CD4-positive, alpha-beta T cell treated with Interleukin-15 for 1 hour (primary cell): ENCODE measurements at regions not wholly inside any gene's neighbourhood (a gene's known extent, or its start where the extent isn't known, plus 50 kb on each side); places are given as distances from the start of the nearest gene placed in this dataset.
"Not testable (repeated sequence)": the region's sequence is repeated elsewhere in the genome, so short reads cannot be mapped to it uniquely, and the experiment has no call there.

ENCODE experiments used
- DNase-seq: peaks from one replicate; pipeline ENCODE4 v3.0.0-alpha.2; 2020

DNA sequence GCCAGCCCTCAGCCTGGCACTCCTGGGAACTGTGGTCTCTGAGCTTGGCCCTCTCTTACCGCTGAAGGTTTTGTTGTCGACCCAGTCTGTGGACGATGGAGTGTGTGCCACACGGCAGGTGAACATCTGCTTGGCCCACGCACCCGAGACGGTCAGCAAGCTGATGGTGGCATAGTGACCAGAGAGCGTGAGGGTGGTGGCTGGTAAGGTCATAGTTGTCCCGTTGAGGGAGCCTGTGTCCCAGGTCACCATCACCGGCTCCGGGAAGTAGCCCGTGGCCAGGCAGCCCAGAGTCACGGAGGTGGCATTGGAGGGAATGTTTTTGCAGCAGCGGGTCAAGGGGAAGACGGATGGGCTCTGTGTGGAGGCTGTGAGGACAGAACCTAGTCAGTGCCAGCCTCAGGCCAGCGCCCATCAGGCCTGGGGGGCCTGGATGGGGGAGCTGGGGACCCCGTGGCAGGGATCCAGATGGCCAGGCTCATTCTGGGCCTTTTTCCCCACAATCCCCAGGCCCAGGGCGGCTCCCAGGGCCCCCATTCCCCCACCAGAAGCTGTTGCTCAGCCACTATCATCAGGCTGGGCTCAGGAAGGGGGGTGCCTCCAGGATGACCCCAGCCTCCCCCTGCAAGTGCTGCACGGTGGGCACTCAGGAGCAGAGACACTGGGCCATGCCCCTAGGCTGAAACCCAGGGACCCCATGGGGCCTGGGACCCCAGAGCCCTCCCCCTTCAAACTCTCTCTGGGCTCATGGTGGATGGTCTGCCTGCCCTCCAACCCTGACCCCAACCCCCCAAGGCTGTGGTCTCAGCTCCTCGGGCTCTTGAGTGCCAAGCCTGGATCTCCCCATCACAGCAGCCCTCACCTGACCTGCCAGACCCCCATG lies 75.2 kb downstream of the TMEM121 start:
- no peak for DNase-seq

DNA sequence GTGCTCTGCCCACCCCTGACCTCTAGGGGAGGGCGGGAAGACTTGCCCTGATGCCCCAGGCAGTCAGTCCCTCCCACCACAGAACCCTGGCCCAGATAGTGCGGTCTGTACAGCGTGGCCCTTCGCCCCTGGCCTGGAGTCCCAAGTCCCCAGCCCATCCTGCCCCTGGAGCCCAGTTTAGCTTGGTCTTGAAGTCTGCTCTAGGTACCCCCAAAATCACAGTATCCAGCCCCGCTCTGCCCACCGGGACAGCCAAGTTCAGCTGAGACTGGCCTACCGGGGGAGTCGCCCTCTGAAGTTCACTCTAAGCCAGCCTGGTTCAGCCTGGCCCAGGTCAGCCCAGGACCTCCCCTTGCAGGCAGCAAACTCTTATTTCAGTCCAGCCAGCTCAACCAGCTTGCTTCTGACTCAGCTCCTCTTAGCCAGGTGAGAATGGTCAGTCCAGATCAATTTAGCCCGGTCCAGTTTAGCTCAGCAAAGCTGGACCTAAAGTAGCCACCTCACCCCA lies 75.9 kb downstream of the TMEM121 start:
- DNase-seq, result no peak

- DNase-seq, result no peak
These were observed 76.7 kb downstream of the TMEM121 start for GRCh38 chr14:105602799-105603793.

GRCh38 chr14:105604531-105605463 lies 78.4 kb downstream of the TMEM121 start:
- not testable (repeated sequence) for DNase-seq

DNA sequence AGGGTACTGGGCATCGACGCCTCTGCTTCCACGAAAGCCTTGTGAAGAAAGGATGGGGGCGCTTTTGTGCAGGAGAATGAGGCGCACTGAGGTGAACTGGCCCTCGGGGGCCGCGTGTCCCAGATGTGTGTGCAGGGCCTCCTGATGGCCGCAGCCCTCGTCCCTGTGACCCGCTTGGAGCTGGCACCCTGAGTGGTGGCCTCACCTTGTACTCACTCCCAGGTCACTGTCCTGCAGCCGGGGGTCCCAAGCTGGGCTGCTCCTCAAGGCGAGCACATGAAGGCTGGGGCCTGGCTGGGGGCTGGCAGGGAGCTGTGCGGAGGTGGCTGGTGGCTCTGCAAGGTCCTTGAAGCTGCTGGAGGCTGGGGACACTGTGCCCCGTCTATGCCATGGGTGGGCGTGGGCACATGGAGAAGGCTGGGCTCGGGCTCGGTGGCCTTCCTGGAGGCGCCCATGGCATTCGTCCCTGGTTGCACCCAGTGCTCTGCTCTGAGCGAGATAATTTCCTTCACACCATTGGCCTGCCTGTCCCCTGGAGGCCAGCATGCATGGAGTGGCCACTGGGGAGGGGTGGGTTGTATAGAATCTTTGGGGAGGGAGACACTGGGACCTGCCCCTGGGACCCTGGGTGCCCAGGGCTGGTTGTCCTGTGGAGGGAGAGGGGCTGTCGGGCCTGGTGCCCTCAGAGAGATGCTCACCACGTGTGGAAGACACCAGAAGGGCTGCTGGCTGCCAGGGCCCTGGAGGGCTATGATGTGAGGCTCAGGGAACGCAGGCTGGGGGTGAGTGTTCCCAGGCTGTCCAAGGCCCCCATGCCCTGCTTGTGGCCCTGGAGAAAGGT lies 79.3 kb downstream of the TMEM121 start:
- no peak for DNase-seq

DNA sequence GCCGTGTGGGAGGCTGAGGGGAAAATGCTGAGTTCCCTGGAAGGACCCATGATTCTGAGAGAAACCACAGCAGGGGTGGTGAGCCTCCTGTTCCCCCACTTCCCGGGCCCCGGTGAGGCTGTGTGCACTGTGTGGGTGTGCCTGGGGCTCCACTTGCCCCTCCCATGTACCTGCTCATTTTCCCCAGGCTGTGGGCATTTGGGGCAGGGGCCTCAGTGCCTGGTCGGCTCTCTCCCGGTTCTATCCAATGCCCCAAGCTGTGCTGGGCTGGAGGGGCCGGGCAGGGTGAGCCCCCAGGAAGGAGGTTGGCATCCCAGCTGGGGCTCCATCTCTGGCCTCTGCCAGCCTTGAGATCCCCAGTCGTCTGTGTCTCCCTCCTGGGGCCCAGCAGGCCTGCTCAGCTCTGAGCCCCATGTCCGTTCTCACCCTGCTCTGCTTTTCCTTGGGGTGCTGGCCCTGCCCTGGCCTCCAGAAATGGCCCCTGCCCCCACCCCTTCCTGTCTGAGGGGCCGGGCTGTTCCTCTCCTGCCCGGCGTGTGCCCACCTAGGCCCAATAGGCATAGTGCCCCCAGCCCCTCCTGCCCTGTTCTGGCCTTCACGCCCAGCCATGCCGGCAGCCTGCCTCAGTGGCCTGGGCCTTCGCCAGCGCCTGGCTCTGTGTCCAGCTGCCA lies 80.1 kb downstream of the TMEM121 start:
- DNase-seq, result not testable (repeated sequence)

DNA sequence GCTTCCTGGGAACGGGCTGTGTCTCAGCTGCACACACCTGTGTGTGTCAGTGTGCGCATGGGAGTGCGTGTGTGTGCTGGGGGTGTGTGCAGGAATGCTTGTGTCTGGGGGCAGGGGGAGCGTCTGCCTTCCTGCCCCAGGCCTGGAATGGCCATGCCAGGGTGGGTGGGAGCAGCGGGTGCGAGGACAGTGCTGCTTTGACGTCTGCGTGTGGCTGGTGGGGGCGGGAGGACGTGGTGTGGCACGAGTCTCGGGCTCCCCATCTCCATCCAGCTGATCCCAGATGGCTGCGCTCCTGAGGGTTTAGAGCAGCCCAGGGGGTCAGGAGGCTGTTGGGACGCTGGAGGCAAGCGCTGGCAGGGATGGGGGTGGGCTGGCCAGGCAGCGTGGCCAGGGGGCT lies 80.6 kb downstream of the TMEM121 start:
- not testable (repeated sequence) for DNase-seq

GRCh38 chr14:105614987-105615386 lies 88.6 kb downstream of the TMEM121 start:
- not testable (repeated sequence) for DNase-seq

GRCh38 chr14:105615986-105616801 lies 89.8 kb downstream of the TMEM121 start:
- not testable (repeated sequence) for DNase-seq

DNA sequence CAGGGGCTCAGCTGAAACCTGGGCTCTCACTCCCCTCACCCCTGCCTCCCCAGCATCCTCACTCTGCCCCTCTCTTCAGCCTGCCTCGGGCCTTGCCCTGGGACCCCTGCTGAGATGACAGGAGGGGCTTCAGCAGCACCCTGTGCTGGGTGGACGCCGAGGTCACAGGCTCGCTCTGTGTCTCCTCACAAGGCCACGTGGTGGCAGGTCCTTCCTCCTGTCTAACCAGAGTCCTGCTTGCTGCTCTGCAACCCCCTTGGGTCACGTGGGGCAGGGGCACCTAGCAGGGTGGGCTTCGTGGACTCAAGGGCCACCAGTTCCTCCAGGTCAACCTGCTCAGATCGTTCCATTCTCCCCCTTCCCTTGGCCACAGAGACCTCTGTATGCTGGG lies 90.4 kb downstream of the TMEM121 start:
- no peak for DNase-seq

GRCh38 chr14:105617201-105617777 lies 90.9 kb downstream of the TMEM121 start:
- no peak for DNase-seq

- DNase-seq, result not testable (repeated sequence)
These were observed 91.4 kb downstream of the TMEM121 start for GRCh38 chr14:105617805-105618204.

DNA sequence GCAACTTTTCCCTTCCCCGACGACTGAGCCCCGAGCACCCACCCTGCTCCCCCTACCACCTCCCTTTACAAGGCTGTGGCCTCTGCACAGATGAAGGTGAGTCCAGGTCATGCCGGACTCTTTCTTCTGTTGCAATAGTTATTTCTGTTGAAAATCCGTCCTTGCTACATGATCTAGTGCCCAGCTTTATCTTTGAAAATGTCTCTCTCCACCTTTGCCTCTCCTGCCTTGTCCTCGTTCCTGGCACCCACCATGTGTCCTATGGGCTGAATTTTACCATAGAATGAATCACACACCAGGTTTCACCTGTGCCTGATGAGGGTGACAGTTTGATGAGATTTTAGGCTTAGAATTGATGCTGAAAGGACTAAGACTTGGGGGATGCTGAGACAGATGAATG lies 92.9 kb downstream of the TMEM121 start:
- DNase-seq, result not testable (repeated sequence)

- DNase-seq, result not testable (repeated sequence)
These were observed 93.9 kb downstream of the TMEM121 start for GRCh38 chr14:105620178-105620864.

DNA sequence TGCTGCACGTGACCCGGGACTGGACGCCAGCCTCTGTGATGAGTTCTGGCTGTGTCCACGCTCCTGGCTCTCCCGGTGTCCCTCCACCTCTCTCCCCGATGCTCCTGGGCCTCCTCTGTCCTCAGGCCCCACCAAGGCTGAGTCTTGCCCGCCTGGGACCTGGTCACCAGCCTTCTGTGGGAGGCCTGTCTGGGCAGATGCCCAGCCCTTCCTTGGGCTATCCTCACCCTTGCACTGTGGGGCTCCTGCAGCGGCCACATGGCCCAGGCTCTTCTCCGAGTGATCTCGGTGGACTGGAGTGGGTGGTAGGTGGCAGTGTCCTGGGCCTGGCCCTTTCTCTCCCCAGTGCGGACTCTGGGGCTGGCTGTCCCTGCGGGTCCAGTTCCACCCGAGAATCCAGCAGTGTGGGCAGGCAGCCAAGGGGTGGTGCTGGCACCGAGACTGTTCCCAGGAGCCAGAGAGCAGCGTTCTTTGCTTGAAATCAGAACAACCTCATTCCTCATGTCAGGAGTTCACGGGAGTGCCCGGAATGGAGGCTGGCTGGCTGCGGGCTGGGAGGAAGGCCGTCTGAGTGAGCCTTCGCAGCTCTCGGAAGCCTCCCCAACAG lies 94.6 kb downstream of the TMEM121 start:
- not testable (repeated sequence) for DNase-seq

- DNase-seq, result not testable (repeated sequence)
These were observed 95.3 kb downstream of the TMEM121 start for GRCh38 chr14:105621479-105622328.

- DNase-seq, result no peak
These were observed 96.1 kb downstream of the TMEM121 start for GRCh38 chr14:105622329-105622955.
